Coronary artery (tissue), 2 donors: ENCODE measurements at regions not wholly inside any gene's neighbourhood (a gene's known extent, or its start where the extent isn't known, plus 50 kb on each side); places are given as distances from the start of the nearest gene placed in this dataset.

Experiments used
- DNase-seq: peaks from one replicate; pipeline ENCODE4 v3.0.0-alpha.2; 2017; ENCODE audit warnings: low spot score
- H3K27ac ChIP-seq, 2 donors: fragments of 200-600 bp; sonication (generic); one replicate each; pipeline ENCODE4 v1.5.1; 2016 to 2019
- H3K4me3 ChIP-seq: fragments of 200-600 bp; sonication (generic); 2 replicates; pipeline ENCODE4 v1.5.1; 2016; ENCODE audit warnings: mild to moderate bottlenecking, moderate library complexity
- CTCF ChIP-seq: fragments of 200-600 bp; sonication (generic); IDR thresholded peaks from one replicate; pipeline ENCODE4 v1.5.1; 2019; ENCODE audit warnings: antibody characterized with exemption

- Histone ChIP-seq H3K27ac (no peak overlapping the region), H3K4me3 (no peak overlapping the region)
- TF ChIP-seq CTCF, result no peak
- DNase-seq, result no peak
Observed at GRCh38 chr5:111931655-111932054, 174.7 kb upstream of the NREP start.

- no peak for TF ChIP-seq CTCF
- no peak for DNase-seq
- Histone ChIP-seq H3K4me3 (no peak overlapping the region), H3K27ac (no peak overlapping the region)
Observed at GRCh38 chr5:111930905-111931461, 174.0 kb upstream of the NREP start.

GRCh38 chr5:111930449-111930848 is 173.5 kb upstream of the NREP start:
- no peak overlapping the region for H3K4me3 ChIP-seq
- no peak for DNase-seq
- no peak for TF ChIP-seq CTCF
- H3K27ac ChIP-seq, result no peak overlapping the region

- no peak for DNase-seq
- H3K27ac ChIP-seq, result no peak overlapping the region
- H3K4me3 ChIP-seq, result no peak overlapping the region
- TF ChIP-seq CTCF, result no peak
Observed at GRCh38 chr5:111929867-111930266, 172.9 kb upstream of the NREP start.

- DNase-seq, result no peak
- Histone ChIP-seq H3K27ac (no peak overlapping the region), H3K4me3 (no peak overlapping the region)
- no peak for TF ChIP-seq CTCF
Observed at GRCh38 chr5:111929261-111929660, 172.3 kb upstream of the NREP start.

- no peak for TF ChIP-seq CTCF
- no peak for DNase-seq
Observed at GRCh38 chr5:111928511-111928910, 171.5 kb upstream of the NREP start.

GRCh38 chr5:111927191-111927590 is 170.2 kb upstream of the NREP start:
- no peak for DNase-seq
- no peak overlapping the region for H3K4me3 ChIP-seq
- TF ChIP-seq CTCF, result no peak
- no peak overlapping the region for H3K27ac ChIP-seq

More at GRCh38 chr5:111928511-111928910, 171.5 kb upstream of the NREP start:
- no peak overlapping the region for H3K27ac ChIP-seq
- no peak overlapping the region for H3K4me3 ChIP-seq
